HPDE6-E6E7 (cell line): ENCODE measurements at regions not wholly inside any gene's neighbourhood (a gene's known extent, or its start where the extent isn't known, plus 50 kb on each side); places are given as distances from the start of the nearest gene placed in this dataset.
A peak's percentile ranks its signal among the peaks of the same experiment; 100 is the strongest.

Source experiments
- DNase-seq: peaks from one replicate; pipeline ENCODE4 v3.0.0; 2011; ENCODE audit warnings: missing footprints; ENCODE audit errors: extremely low spot score

DNA sequence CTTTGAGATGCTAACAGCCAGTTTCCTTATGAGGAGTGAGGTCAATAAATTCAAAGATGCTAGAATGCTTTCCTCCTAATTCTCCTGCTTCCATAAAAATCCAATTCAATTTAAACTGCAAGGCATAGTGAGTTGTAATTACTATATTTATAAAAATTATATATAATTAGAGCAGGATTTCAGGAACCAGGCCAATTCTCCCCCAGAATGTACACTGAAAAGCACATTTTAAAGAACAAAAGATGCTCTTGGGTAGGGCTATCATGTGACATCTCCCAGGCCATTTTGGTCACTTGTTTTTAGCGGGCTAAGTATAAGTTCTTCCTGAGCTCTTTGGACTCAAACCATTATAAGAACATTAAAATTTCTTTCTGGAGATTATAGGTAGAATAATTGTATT, 195.7 kb upstream of the KCNG1 start:
- DNase-seq = no peak

DNA sequence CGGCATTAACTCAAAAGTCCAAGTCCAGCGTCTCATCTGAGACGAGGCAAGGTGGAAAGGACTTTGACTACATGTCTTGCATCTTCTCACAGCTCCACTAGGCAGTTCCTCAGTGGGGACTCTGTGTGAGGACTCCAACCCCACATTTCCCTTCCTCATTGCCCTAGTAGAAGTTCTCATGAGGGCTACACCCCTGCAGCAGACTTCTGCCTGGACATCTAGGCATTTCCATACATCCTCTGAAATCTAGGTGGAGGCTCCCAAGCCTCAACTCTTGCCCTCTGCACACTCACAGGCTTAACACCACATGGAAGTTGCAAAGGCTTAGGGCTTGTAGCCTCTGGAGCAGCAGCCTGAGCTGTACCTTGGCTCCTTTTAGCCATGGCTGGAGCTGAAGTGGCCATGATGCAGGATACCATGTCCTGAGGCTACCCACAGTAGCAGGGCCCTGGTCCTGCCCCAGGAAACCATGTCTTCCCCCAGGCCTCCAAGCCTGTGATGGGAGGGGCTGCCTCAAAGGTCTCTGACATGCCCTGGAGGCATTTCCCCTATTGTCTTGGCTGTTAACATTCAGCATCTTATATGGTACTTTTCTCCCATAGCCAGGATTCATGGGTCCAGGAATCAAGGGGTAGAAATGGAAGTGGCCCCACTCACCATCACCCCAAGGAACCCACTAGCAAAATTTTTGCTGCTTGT, 194.6 kb upstream of the KCNG1 start:
- no peak for DNase-seq

DNA sequence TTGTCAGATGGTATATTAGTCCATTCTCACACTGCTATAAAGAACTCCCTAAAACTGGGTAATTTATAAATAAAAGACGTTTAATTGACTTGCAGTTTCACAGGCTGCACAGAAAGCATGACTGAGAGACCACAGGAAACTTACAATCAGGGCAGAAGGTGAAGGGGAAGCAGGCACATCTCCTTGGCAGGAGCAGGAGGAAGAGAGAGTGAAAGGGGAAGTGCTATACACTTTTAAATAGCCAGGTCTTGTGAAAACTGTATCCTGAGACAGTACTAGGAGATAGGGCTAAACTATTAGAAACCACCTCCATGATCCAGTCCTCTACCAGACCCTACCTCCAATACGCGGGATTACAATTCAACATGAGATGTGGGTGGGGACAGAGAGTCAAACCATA, 193.9 kb upstream of the KCNG1 start:
- DNase-seq = no peak

DNA sequence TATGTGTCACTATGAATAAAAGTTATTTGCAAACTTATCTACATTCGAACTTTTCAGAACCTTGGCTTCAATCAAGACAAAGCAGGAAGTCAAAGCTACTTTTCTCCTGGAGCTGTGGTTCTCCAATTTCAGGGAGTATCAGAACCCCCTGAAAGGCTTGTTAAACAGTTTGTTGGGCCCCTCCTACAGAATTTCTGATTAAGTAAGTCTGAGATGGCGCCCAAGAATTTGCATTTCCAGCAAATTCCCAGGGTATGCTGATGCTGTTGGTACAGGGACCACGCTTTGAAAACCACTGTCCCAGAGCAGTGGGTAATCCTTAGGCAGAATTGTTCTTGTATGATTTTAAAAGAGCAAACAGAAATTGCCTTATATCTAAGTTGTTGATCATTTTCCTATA, 189.9 kb upstream of the KCNG1 start:
- DNase-seq = no peak

- peak; percentile 86 for DNase-seq
Observed at GRCh38 chr20:51211191-51211590, 188.3 kb upstream of the KCNG1 start.

DNA sequence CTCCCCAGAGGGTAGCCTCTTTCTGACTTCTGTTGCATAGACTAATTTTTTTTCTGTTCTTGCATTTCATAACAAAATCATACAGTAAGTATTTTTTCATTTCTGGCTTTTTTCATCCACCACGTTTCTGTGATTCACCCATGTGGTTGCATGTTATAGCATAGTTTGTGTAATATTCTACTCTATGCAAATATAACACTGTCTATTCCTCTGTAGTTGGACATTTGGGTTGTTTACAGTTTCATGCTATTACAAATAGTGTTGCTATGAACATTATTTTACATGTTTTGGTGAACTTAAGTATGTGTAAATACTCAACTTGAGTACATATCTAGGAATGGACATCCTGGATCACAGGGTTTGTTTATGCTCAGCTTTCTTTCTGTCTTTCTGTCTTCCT, 187.2 kb upstream of the KCNG1 start:
- no peak for DNase-seq

- no peak for DNase-seq
Observed at GRCh38 chr20:51208162-51208561, 185.3 kb upstream of the KCNG1 start.

GRCh38 chr20:51206032-51206662, 183.2 kb upstream of the KCNG1 start:
- no peak for DNase-seq

- DNase-seq = no peak
Observed at GRCh38 chr20:51204794-51205193, 181.9 kb upstream of the KCNG1 start.

DNA sequence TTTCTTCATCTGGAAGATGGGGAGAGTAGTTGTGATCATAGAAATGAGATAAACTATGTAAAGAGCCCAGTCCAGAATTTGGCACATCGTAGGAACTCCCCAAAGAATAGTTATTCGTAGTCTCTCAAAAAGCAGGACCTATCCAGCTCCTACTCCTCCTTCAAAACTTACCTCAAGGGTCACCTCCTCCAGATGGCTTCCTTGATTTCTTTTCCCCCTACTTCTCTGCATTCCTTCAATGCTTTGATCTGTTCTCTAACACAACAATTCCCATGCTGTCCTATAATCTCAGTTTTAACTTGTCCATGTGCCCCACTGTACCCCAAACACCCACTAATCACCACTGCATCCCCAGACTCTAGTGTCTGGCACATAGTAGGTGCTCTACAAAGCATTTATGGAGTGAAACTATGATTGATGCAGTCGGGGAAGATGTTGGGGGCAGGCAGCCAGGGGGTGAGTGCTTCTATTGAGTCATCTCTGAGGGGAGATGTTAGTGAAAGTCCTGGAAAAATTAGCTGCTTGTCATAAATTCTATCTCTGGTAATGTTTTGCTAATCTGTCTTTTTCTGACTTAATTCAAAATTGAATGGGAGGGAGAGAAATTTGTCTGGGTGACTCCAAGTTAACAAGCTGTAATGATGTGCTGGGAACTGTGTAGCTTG, 181.3 kb upstream of the KCNG1 start:
- no peak for DNase-seq

- DNase-seq = no peak
Observed at GRCh38 chr20:51202304-51202703, 179.4 kb upstream of the KCNG1 start.

DNA sequence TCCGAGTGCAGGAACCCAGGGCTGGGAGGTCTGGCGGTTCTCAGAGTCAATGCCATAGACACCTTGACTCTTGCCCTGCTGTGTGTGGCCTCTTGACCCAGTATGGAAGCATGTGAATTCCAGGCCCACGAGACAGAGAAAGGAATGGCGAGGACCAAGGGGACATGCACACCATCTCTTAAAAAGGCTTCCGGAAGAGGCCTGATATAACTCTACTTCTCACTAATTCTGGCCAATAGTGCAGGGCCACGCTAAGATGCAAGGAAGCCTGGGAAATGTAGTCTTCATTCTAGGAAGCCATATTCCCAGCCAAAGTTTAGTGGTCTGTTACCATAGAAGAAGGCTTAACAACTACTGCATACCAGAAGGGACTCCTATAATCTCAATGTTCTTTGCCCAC, 177.0 kb upstream of the KCNG1 start:
- DNase-seq = no peak

GRCh38 chr20:51198876-51199523, 176.1 kb upstream of the KCNG1 start:
- no peak for DNase-seq

- no peak for DNase-seq
Observed at GRCh38 chr20:51198238-51198637, 175.3 kb upstream of the KCNG1 start.

- DNase-seq = no peak
Observed at GRCh38 chr20:51196991-51197651, 174.2 kb upstream of the KCNG1 start.

DNA sequence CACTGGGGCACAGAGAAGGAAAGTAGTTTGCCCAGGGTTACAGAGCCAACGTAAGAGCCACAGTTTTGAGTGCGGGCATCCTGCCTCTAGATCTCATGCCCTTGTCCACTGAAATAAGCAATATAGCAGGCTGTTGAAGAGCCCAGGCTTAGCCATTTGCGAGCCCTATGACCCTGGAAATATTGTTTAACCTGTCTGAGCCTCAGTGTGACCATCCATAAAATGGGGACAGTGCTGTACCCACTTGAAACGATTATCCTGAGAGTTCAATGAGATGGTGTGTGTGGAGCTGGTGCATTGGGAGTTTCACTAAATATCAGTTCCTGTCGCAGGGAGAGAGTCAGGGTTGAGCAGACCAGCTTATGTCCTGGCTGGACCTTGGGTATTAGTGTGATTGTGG, 173.1 kb upstream of the KCNG1 start:
- no peak for DNase-seq

DNA sequence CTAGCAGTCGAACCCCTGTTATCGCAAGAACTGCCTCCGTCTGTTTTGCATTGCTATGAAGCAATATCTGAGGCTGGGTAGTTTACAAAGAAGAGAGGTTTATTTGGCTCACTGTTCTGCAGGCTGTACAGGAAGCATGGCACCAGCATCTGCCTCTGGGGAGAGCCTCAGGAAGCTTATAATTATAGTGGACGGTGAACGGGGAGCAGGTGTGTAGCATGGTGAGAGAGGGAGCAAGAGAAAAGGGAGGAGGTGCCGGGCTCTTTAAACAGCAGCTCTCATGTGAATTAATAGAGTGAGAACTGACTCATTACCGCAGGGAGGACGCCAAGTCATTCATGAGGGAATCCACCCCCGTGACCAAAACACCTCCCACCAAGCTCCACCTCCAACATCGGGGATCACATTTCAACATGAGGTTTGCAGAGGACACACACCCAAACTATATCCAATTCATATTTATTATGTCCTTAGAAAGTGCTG, 172.6 kb upstream of the KCNG1 start:
- DNase-seq = peak; percentile 69

DNA sequence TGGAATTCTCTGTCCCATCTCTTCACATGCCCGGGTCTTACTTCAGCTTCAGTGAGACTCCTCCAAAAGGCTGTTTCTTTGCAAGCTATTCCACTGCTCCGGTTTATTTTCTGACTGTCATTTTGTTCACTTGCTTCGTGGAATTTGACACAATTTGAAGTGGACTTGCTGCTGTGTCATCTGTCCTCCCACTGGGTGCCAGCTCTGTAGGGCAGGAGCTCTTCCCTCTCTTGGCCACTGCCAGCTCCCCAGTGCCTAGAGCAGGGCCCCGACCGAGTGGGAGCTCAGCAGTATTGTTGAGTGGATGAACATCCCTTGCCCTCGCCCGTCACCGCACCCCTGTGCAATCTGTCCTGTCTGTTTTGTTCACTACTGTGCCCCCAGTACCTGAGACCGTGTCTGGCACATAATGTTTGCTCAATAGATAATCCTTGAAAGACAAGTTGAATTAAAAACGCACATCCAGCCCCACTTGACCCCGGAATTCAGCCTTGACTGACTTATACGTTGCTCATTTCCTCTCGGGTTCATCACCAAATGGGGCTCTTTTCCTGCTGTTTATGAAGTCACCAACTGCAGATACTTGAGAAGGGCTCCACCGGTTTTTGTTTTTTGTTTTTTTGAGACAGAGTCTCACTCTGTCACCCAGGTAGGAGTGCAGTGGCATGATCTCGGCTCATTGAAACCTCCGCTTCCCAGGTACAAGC, 170.3 kb upstream of the KCNG1 start:
- peak; percentile 76 for DNase-seq

- no peak for DNase-seq
Observed at GRCh38 chr20:51190783-51191180, 167.9 kb upstream of the KCNG1 start.

GRCh38 chr20:51189814-51190782, 167.2 kb upstream of the KCNG1 start:
- no peak for DNase-seq
